ENCODE measurements at regions not wholly inside any gene's neighbourhood (a gene's known extent, or its start where the extent isn't known, plus 50 kb on each side); places are given as distances from the start of the nearest gene placed in this dataset.

- H3K27ac ChIP-seq, result no peak overlapping the region
- 85 to 91% methylated on average over 10 of the region's 10 CpGs for WGBS, 2 donors
- H3K4me3 ChIP-seq, result no peak overlapping the region
- TF ChIP-seq POLR2A (IDR thresholded peaks at IDR 0.05), result no peak
- no peak for TF ChIP-seq POLR2AphosphoS5 (IDR thresholded peaks at IDR 0.05)
- TF ChIP-seq EP300 (IDR thresholded peaks at IDR 0.05), result no peak
- TF ChIP-seq, protein P1, sequence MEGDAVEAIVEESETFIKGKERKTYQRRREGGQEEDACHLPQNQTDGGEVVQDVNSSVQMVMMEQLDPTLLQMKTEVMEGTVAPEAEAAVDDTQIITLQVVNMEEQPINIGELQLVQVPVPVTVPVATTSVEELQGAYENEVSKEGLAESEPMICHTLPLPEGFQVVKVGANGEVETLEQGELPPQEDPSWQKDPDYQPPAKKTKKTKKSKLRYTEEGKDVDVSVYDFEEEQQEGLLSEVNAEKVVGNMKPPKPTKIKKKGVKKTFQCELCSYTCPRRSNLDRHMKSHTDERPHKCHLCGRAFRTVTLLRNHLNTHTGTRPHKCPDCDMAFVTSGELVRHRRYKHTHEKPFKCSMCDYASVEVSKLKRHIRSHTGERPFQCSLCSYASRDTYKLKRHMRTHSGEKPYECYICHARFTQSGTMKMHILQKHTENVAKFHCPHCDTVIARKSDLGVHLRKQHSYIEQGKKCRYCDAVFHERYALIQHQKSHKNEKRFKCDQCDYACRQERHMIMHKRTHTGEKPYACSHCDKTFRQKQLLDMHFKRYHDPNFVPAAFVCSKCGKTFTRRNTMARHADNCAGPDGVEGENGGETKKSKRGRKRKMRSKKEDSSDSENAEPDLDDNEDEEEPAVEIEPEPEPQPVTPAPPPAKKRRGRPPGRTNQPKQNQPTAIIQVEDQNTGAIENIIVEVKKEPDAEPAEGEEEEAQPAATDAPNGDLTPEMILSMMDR (IDR thresholded peaks at IDR 0.05), result no peak
- H3K36me3 ChIP-seq, result no peaks in the 10 kb centered on the region
- no peaks in the 10 kb centered on the region for H3K27me3 ChIP-seq
- DNase-seq (no peak), ATAC-seq (ENCODE audit: low FRiP score in 2 of 2) (no peak)
- no peaks in the 10 kb centered on the region for H3K9me3 ChIP-seq
- H3K4me1 ChIP-seq, result no peaks in the 10 kb centered on the region
These were observed 546.4 kb upstream of the EEF2KMT start for GRCh38 chr16:5643855-5644531.

DNA sequence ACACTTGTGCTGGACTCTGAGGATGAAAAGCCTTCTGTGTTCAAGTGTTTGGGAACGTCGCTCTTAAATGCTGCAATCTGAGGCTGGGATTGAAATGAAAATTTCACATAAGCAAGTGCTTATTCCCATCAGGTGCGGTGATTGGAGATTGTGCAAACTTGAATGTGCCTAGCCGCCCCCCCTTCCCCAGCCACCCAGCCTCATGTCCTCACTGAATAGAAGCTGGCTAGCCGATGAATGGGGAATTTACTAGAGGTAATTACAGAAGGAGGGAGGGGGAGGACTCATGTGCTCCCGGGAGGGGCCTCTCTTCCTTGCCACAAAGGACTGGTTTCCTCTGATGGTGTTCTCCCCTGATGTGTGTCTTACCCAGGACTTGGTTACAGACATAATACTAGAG, 544.8 kb upstream of the EEF2KMT start:
- no peaks in the 10 kb centered on the region for H3K9me3 ChIP-seq
- H3K4me1 ChIP-seq, result no peaks in the 10 kb centered on the region
- no peaks in the 10 kb centered on the region for H3K36me3 ChIP-seq
- no peaks in the 10 kb centered on the region for H3K27me3 ChIP-seq
- 25 to 34% methylated on average over 6 of the region's 6 CpGs for WGBS, 2 donors
- H3K4me3 ChIP-seq, result no peak overlapping the region
- ATAC-seq (ENCODE audit: low FRiP score in 2 of 2), result no peak
- no peak for TF ChIP-seq POLR2A (IDR thresholded peaks at IDR 0.05)
- TF ChIP-seq, protein P1 (IDR thresholded peaks at IDR 0.05), result no peak
- TF ChIP-seq POLR2AphosphoS5 (IDR thresholded peaks at IDR 0.05), result no peak
- TF ChIP-seq EP300 (IDR thresholded peaks at IDR 0.05), result no peak
- no peak overlapping the region for H3K27ac ChIP-seq
- DNase-seq, result peak in 1 of 2 donors; percentile 46

GRCh38 chr16:5642011-5642410, 544.4 kb upstream of the EEF2KMT start:
- no peaks in the 10 kb centered on the region for H3K4me1 ChIP-seq
- ATAC-seq (ENCODE audit: low FRiP score in 2 of 2), result no peak

DNA sequence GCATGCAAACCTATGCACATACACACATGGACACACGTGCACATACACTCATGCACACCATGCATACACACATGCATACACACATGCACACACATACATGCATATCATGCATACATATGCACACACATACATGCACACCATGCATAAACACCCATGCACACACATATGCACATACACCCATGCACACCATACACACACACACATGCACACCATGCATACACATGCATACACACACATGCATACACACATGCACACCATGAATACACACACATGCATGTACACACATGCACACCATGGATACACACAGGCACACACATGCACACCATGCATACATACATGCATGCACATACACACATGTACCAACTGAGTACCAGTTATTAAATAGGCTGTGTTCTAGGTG, 543.3 kb upstream of the EEF2KMT start:
- H3K4me1 ChIP-seq, result no peaks in the 10 kb centered on the region
- 90 to 100% methylated on average over 1 of the region's 1 CpG for WGBS, 2 donors
- TF ChIP-seq EP300 (IDR thresholded peaks at IDR 0.05) (no peak), POLR2A (IDR thresholded peaks at IDR 0.05) (no peak), POLR2AphosphoS5 (IDR thresholded peaks at IDR 0.05) (no peak)
- TF ChIP-seq, protein P1 (IDR thresholded peaks at IDR 0.05), result no peak
- ATAC-seq (ENCODE audit: low FRiP score in 2 of 2), result peak in 1 of 2 donors; percentile 28
- H3K36me3 ChIP-seq, result no peaks in the 10 kb centered on the region
- no peaks in the 10 kb centered on the region for H3K27me3 ChIP-seq
- no peak overlapping the region for H3K4me3 ChIP-seq
- DNase-seq, result no peak
- no peaks in the 10 kb centered on the region for H3K9me3 ChIP-seq
- no peak overlapping the region for H3K27ac ChIP-seq

More at GRCh38 chr16:5642011-5642410, 544.4 kb upstream of the EEF2KMT start:
- TF ChIP-seq EP300 (IDR thresholded peaks at IDR 0.05) (no peak), POLR2A (IDR thresholded peaks at IDR 0.05) (no peak), POLR2AphosphoS5 (IDR thresholded peaks at IDR 0.05) (no peak)
- TF ChIP-seq, protein P1 (IDR thresholded peaks at IDR 0.05), result no peak
- Histone ChIP-seq H3K9me3 (no peaks in the 10 kb centered on the region), H3K36me3 (no peaks in the 10 kb centered on the region), H3K4me3 (no peak overlapping the region), H3K27me3 (no peaks in the 10 kb centered on the region), H3K27ac (no peak overlapping the region)
- DNase-seq, result no peak
- 12 to 14% methylated on average over 6 of the region's 6 CpGs for WGBS, 2 donors

- Histone ChIP-seq H3K36me3 (no peaks in the 10 kb centered on the region), H3K9me3 (no peaks in the 10 kb centered on the region), H3K27me3 (no peaks in the 10 kb centered on the region), H3K4me3 (no peak overlapping the region), H3K4me1 (no peaks in the 10 kb centered on the region), H3K27ac (no peak overlapping the region)
- no peak for TF ChIP-seq EP300 (IDR thresholded peaks at IDR 0.05)
- no peak for TF ChIP-seq POLR2A (IDR thresholded peaks at IDR 0.05)
- TF ChIP-seq, protein P1 (IDR thresholded peaks at IDR 0.05), result no peak
- no peak for TF ChIP-seq POLR2AphosphoS5 (IDR thresholded peaks at IDR 0.05)
- ATAC-seq (ENCODE audit: low FRiP score in 2 of 2) (no peak), DNase-seq (no peak)
- 57 to 61% methylated on average over 3 of the region's 3 CpGs for WGBS, 2 donors
These were observed 541.9 kb upstream of the EEF2KMT start for GRCh38 chr16:5639531-5639930.
